ENCODE measurements at regions not wholly inside any gene's neighbourhood (a gene's known extent, or its start where the extent isn't known, plus 50 kb on each side); places are given as distances from the start of the nearest gene placed in this dataset.

DNA sequence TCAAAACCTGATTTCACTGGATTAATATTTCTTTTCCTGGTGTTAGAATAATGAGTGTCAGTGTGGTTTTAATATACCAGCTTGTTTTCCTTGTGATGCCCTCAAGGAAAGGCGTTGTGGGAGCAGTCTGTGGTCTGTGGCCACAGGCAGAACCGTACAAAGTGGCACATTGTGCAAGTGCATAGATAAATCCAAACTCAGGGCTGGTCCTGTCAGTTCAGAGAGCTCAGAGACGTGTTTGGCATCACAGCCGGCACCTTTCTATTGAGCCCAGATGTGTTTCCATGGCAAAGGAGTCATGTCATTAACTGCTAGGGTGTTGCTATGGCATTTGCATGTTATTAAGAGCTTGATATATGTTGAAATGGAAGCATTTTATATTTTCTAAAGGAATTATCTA, 289.9 kb upstream of the RASGRP1 start:
- Histone ChIP-seq H3K27ac (ENCODE audit: low read depth, low read length, poor library complexity, severe bottlenecking) (no peak overlapping the region), H2AFZ (ENCODE audit: low read length) (no peak overlapping the region), H3K36me3 (ENCODE audit: insufficient read depth, low read length) (no peaks in the 10 kb centered on the region), H3K9me3 (ENCODE audit: low read length) (no peaks in the 10 kb centered on the region), H3K4me1 (ENCODE audit: insufficient read depth, low read length, poor library complexity, severe bottlenecking) (no peaks in the 10 kb centered on the region), H4K20me1 (ENCODE audit: insufficient read depth, low read length) (no peaks in the 10 kb centered on the region), H3K4me2 (ENCODE audit: low read length) (no peak overlapping the region), H3K9me2 (ENCODE audit: insufficient read depth, low read length) (no peaks in the 10 kb centered on the region), H3K79me2 (ENCODE audit: insufficient read depth, low read depth, low read length) (no peaks in the 10 kb centered on the region), H3K4me3 (ENCODE audit: low read depth, low read length, poor library complexity, severe bottlenecking) (no peak overlapping the region)
- intact Hi-C loops (cut with micrococcal nuclease; ENCODE audit: unreplicated experiment): no loop called here
- ChIA-PET POLR2A (interaction anchor here (1.4 kb wide), 1 partner anchor 18 kb away, joined by 3 read pairs; no protein-coding TSS in a partner anchor), CTCF (ENCODE audit: unreplicated experiment) (no interaction called here)
- no peak for DNase-seq (ENCODE audit: low spot score)
- no peak for TF ChIP-seq EZH2phosphoT487 (IDR thresholded peaks at IDR 0.05; ENCODE audit: borderline replicate concordance, low read depth, low read length)
- TF ChIP-seq, protein P1, sequence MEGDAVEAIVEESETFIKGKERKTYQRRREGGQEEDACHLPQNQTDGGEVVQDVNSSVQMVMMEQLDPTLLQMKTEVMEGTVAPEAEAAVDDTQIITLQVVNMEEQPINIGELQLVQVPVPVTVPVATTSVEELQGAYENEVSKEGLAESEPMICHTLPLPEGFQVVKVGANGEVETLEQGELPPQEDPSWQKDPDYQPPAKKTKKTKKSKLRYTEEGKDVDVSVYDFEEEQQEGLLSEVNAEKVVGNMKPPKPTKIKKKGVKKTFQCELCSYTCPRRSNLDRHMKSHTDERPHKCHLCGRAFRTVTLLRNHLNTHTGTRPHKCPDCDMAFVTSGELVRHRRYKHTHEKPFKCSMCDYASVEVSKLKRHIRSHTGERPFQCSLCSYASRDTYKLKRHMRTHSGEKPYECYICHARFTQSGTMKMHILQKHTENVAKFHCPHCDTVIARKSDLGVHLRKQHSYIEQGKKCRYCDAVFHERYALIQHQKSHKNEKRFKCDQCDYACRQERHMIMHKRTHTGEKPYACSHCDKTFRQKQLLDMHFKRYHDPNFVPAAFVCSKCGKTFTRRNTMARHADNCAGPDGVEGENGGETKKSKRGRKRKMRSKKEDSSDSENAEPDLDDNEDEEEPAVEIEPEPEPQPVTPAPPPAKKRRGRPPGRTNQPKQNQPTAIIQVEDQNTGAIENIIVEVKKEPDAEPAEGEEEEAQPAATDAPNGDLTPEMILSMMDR (conservative IDR thresholded peaks at IDR 0.05; ENCODE audit: low read length): no peak
- no TSS peak for BruUV-seq (replicated peaks)

DNA sequence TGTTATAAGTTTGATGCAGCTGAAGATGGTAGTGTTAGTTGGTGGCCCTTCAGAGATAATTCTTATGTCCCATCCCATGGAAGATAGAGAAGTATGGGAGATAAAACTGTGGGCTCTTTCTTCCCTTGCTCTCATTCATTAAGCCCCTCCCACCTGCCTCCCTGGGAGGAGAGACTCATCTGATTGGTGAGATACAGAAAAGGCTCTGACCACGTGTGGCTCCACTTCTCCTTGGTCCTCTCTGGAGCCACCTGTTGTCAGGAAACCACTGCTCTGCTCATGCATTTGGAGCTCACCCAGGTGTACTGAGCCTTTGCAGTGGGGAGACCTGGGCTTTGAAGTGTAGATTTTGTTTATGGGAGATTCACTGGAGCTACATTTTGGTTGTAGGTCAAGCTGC, 293.2 kb upstream of the RASGRP1 start:
- no TSS peak for BruUV-seq (replicated peaks)
- H3K4me1 ChIP-seq (ENCODE audit: insufficient read depth, low read length, poor library complexity, severe bottlenecking): no peaks in the 10 kb centered on the region

DNA sequence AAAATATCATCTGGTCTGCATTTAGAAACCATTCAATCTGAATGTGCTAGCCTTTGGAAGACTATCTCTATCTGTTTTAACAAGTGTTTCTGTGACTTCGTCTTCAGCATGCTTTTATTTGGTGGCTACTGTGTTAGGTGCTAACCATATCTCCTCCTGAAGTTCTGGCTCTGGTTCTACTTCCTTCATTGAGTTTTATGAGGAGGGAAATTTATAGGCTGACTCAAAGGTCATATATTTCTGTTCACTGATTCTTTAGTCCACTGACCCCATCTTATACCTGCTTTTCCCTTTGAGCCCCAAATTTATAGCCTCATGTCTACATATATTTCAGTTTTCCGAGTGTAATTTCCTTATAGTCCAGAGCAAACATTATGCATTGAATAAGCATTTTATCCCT, 295.0 kb upstream of the RASGRP1 start:
- ChIA-PET POLR2A (no interaction called here), CTCF (ENCODE audit: unreplicated experiment) (no interaction called here)
- no peak for DNase-seq (ENCODE audit: low spot score)
- H3K9me3 ChIP-seq (ENCODE audit: low read length): no peaks in the 10 kb centered on the region
- H4K20me1 ChIP-seq (ENCODE audit: insufficient read depth, low read length): no peaks in the 10 kb centered on the region
- TF ChIP-seq EZH2phosphoT487 (IDR thresholded peaks at IDR 0.05; ENCODE audit: borderline replicate concordance, low read depth, low read length): no peak
- TF ChIP-seq, protein P1 (conservative IDR thresholded peaks at IDR 0.05; ENCODE audit: low read length): no peak
- H3K27ac ChIP-seq (ENCODE audit: low read depth, low read length, poor library complexity, severe bottlenecking): no peak overlapping the region
- H3K36me3 ChIP-seq (ENCODE audit: insufficient read depth, low read length): no peaks in the 10 kb centered on the region
- H3K4me2 ChIP-seq (ENCODE audit: low read length): no peak overlapping the region
- no peaks in the 10 kb centered on the region for H3K4me1 ChIP-seq (ENCODE audit: insufficient read depth, low read length, poor library complexity, severe bottlenecking)
- no peak overlapping the region for H2AFZ ChIP-seq (ENCODE audit: low read length)
- H3K4me3 ChIP-seq (ENCODE audit: low read depth, low read length, poor library complexity, severe bottlenecking): no peak overlapping the region
- no peaks in the 10 kb centered on the region for H3K9me2 ChIP-seq (ENCODE audit: insufficient read depth, low read length)
- no peaks in the 10 kb centered on the region for H3K79me2 ChIP-seq (ENCODE audit: insufficient read depth, low read depth, low read length)
- intact Hi-C loops (cut with micrococcal nuclease; ENCODE audit: unreplicated experiment): no loop called here
- no TSS peak for BruUV-seq (replicated peaks)

More for the DNA sequence above, 293.2 kb upstream of the RASGRP1 start:
- Histone ChIP-seq H4K20me1 (ENCODE audit: insufficient read depth, low read length) (no peaks in the 10 kb centered on the region), H3K4me2 (ENCODE audit: low read length) (no peak overlapping the region), H3K9me3 (ENCODE audit: low read length) (no peaks in the 10 kb centered on the region), H3K9me2 (ENCODE audit: insufficient read depth, low read length) (no peaks in the 10 kb centered on the region), H3K4me3 (ENCODE audit: low read depth, low read length, poor library complexity, severe bottlenecking) (no peak overlapping the region), H3K79me2 (ENCODE audit: insufficient read depth, low read depth, low read length) (no peaks in the 10 kb centered on the region), H3K36me3 (ENCODE audit: insufficient read depth, low read length) (no peaks in the 10 kb centered on the region), H3K27ac (ENCODE audit: low read depth, low read length, poor library complexity, severe bottlenecking) (no peak overlapping the region), H2AFZ (ENCODE audit: low read length) (no peak overlapping the region)
- no peak for TF ChIP-seq EZH2phosphoT487 (IDR thresholded peaks at IDR 0.05; ENCODE audit: borderline replicate concordance, low read depth, low read length)
- TF ChIP-seq, protein P1 (conservative IDR thresholded peaks at IDR 0.05; ENCODE audit: low read length): no peak
- intact Hi-C loops (cut with micrococcal nuclease; ENCODE audit: unreplicated experiment): no loop called here
- ChIA-PET CTCF (ENCODE audit: unreplicated experiment) (interaction anchor here (0.6 kb wide), 1 partner anchor 19 kb away, joined by 3 read pairs; no protein-coding TSS in a partner anchor), POLR2A (interaction anchor here (0.6 to 0.9 kb wide), 2 partner anchors 15 kb away, joined by 3 to 8 read pairs; no protein-coding TSS in a partner anchor)
- DNase-seq (ENCODE audit: low spot score): no peak

All from OCI-LY7 (cell line).